ENCODE measurements at regions not wholly inside any gene's neighbourhood (a gene's known extent, or its start where the extent isn't known, plus 50 kb on each side); places are given as distances from the start of the nearest gene placed in this dataset.

DNA sequence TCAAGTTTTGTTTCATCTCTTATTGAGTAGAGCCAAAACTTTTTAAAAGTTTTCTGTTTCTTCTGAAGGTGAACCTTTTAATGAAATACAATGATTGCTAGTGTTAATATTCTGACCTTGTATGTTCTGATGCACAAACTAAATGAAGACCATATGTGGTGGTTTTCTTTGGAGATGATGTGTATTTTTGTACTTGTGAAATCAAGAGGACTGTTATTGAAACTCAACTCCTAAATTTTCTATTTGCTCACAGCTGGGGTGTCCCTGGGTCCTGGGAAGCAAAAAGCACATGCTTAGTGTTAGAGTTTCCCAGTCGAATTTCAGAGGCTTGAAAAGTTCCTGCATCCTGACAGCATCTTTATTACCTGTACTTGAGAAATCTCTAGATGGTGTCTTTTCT, 1185.8 kb upstream of the ALCAM start:
- H3K4me2 ChIP-seq (ENCODE audit: low read length) = no peak overlapping the region
- H3K4me3 ChIP-seq (ENCODE audit: low read length) = no peak overlapping the region
- H2AFZ ChIP-seq (ENCODE audit: low read depth, low read length) = no peak overlapping the region
- H3K9me2 ChIP-seq (ENCODE audit: insufficient read depth, low read length) = no peaks in the 10 kb centered on the region
- H4K20me1 ChIP-seq (ENCODE audit: insufficient read depth) = no peaks in the 10 kb centered on the region
- H3F3A ChIP-seq (ENCODE audit: insufficient read depth, low read length, poor library complexity, severe bottlenecking) = no peaks in the 10 kb centered on the region
- no peaks in the 10 kb centered on the region for H3K36me3 ChIP-seq (ENCODE audit: insufficient read depth, low read length)
- no peak overlapping the region for H3K9ac ChIP-seq (ENCODE audit: low read length)
- no peaks in the 10 kb centered on the region for H3K27me3 ChIP-seq (ENCODE audit: insufficient read depth, low read depth, low read length)
- no peaks in the 10 kb centered on the region for H3K9me3 ChIP-seq (ENCODE audit: low read length)
- no peaks in the 10 kb centered on the region for H3K79me2 ChIP-seq (replicated peaks; ENCODE audit: insufficient read depth, low read length)
- H3K27ac ChIP-seq (ENCODE audit: low read length) = no peak overlapping the region
- TF ChIP-seq RAD21 (conservative IDR thresholded peaks at IDR 0.05) (no peak), SMC3 (conservative IDR thresholded peaks at IDR 0.05; ENCODE audit: poor library complexity) (no peak), POLR2AphosphoS5 (IDR thresholded peaks at IDR 0.05) (no peak), EZH2 (IDR thresholded peaks at IDR 0.05; ENCODE audit: borderline replicate concordance, insufficient read depth, low read length, poor library complexity, severe bottlenecking) (no peak), TAF1 (IDR thresholded peaks at IDR 0.05; ENCODE audit: low read depth) (no peak), MXI1 (conservative IDR thresholded peaks at IDR 0.05; ENCODE audit: poor library complexity, severe bottlenecking) (no peak), EP300 (conservative IDR thresholded peaks at IDR 0.05; ENCODE audit: poor library complexity, severe bottlenecking) (no peak)
- TF ChIP-seq, protein P1, sequence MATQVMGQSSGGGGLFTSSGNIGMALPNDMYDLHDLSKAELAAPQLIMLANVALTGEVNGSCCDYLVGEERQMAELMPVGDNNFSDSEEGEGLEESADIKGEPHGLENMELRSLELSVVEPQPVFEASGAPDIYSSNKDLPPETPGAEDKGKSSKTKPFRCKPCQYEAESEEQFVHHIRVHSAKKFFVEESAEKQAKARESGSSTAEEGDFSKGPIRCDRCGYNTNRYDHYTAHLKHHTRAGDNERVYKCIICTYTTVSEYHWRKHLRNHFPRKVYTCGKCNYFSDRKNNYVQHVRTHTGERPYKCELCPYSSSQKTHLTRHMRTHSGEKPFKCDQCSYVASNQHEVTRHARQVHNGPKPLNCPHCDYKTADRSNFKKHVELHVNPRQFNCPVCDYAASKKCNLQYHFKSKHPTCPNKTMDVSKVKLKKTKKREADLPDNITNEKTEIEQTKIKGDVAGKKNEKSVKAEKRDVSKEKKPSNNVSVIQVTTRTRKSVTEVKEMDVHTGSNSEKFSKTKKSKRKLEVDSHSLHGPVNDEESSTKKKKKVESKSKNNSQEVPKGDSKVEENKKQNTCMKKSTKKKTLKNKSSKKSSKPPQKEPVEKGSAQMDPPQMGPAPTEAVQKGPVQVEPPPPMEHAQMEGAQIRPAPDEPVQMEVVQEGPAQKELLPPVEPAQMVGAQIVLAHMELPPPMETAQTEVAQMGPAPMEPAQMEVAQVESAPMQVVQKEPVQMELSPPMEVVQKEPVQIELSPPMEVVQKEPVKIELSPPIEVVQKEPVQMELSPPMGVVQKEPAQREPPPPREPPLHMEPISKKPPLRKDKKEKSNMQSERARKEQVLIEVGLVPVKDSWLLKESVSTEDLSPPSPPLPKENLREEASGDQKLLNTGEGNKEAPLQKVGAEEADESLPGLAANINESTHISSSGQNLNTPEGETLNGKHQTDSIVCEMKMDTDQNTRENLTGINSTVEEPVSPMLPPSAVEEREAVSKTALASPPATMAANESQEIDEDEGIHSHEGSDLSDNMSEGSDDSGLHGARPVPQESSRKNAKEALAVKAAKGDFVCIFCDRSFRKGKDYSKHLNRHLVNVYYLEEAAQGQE (IDR thresholded peaks at IDR 0.05; ENCODE audit: borderline replicate concordance) = no peak
- TF ChIP-seq, protein P2, sequence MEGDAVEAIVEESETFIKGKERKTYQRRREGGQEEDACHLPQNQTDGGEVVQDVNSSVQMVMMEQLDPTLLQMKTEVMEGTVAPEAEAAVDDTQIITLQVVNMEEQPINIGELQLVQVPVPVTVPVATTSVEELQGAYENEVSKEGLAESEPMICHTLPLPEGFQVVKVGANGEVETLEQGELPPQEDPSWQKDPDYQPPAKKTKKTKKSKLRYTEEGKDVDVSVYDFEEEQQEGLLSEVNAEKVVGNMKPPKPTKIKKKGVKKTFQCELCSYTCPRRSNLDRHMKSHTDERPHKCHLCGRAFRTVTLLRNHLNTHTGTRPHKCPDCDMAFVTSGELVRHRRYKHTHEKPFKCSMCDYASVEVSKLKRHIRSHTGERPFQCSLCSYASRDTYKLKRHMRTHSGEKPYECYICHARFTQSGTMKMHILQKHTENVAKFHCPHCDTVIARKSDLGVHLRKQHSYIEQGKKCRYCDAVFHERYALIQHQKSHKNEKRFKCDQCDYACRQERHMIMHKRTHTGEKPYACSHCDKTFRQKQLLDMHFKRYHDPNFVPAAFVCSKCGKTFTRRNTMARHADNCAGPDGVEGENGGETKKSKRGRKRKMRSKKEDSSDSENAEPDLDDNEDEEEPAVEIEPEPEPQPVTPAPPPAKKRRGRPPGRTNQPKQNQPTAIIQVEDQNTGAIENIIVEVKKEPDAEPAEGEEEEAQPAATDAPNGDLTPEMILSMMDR (IDR thresholded peaks at IDR 0.05; ENCODE audit: poor library complexity, severe bottlenecking) = no peak

DNA sequence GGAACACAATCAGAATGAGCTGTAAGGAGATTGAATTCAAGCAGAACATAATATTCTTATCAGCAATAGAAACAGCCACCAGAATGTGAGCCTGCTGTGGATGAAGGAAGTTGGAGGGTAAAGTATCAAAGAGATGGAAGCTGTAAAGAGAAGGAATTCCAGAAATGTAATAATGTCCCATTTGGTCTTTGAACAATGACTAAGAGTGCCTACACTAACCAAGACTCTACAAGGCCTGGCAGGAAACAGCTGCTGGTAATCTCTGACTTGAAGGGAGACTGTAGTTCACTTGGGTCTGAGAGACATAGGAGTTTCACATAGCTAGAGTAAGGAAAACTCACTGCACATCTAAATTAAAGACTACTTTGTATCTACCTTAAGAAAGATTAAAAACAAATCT, 1176.0 kb upstream of the ALCAM start:
- H3K27me3 ChIP-seq (ENCODE audit: insufficient read depth, low read depth, low read length) = no peaks in the 10 kb centered on the region
- H3K79me2 ChIP-seq (replicated peaks; ENCODE audit: insufficient read depth, low read length) = no peaks in the 10 kb centered on the region
- no peak overlapping the region for H3K4me3 ChIP-seq (ENCODE audit: low read length)
- no peaks in the 10 kb centered on the region for H3K9me3 ChIP-seq (ENCODE audit: low read length)
- no peak for TF ChIP-seq SMC3 (conservative IDR thresholded peaks at IDR 0.05; ENCODE audit: poor library complexity)
- no peak for TF ChIP-seq EZH2 (IDR thresholded peaks at IDR 0.05; ENCODE audit: borderline replicate concordance, insufficient read depth, low read length, poor library complexity, severe bottlenecking)
- TF ChIP-seq POLR2AphosphoS5 (IDR thresholded peaks at IDR 0.05) = no peak
- TF ChIP-seq, protein P2 (IDR thresholded peaks at IDR 0.05; ENCODE audit: poor library complexity, severe bottlenecking) = no peak
- no peak for TF ChIP-seq RAD21 (conservative IDR thresholded peaks at IDR 0.05)
- no peak for TF ChIP-seq TAF1 (IDR thresholded peaks at IDR 0.05; ENCODE audit: low read depth)
- no peak for TF ChIP-seq MXI1 (conservative IDR thresholded peaks at IDR 0.05; ENCODE audit: poor library complexity, severe bottlenecking)
- TF ChIP-seq, protein P1 (IDR thresholded peaks at IDR 0.05; ENCODE audit: borderline replicate concordance) = no peak
- no peak for TF ChIP-seq EP300 (conservative IDR thresholded peaks at IDR 0.05; ENCODE audit: poor library complexity, severe bottlenecking)
- no peaks in the 10 kb centered on the region for H3K9me2 ChIP-seq (ENCODE audit: insufficient read depth, low read length)
- no peaks in the 10 kb centered on the region for H3K36me3 ChIP-seq (ENCODE audit: insufficient read depth, low read length)
- no peak overlapping the region for H3K4me2 ChIP-seq (ENCODE audit: low read length)
- no peak overlapping the region for H3K9ac ChIP-seq (ENCODE audit: low read length)
- no peak overlapping the region for H3K27ac ChIP-seq (ENCODE audit: low read length)
- no peak overlapping the region for H2AFZ ChIP-seq (ENCODE audit: low read depth, low read length)
- H3F3A ChIP-seq (ENCODE audit: insufficient read depth, low read length, poor library complexity, severe bottlenecking) = no peaks in the 10 kb centered on the region
- no peaks in the 10 kb centered on the region for H4K20me1 ChIP-seq (ENCODE audit: insufficient read depth)
